ENCODE measurements at regions not wholly inside any gene's neighbourhood (a gene's known extent, or its start where the extent isn't known, plus 50 kb on each side); places are given as distances from the start of the nearest gene placed in this dataset.
"Not testable (repeated sequence)": the region's sequence is repeated elsewhere in the genome, so short reads cannot be mapped to it uniquely, and the experiment has no call there.

- no peak for TF ChIP-seq CTCF (IDR thresholded peaks at IDR 0.05; ENCODE audit: borderline replicate concordance, control extremely low read depth, extremely low read depth, insufficient read depth, missing control alignments)
- in situ Hi-C loops (cut with MboI; ENCODE audit: low sequenced_read_pairs, unreplicated experiment), result no loop called here
- no peak for DNase-seq (ENCODE audit: low spot score)
Observed at GRCh38 chr6:135601857-135602256, 104.3 kb upstream of the AHI1 start.

GRCh38 chr6:135603249-135603648, 105.7 kb upstream of the AHI1 start:
- in situ Hi-C loops (cut with MboI; ENCODE audit: low sequenced_read_pairs, unreplicated experiment), result no loop called here
- TF ChIP-seq CTCF (IDR thresholded peaks at IDR 0.05; ENCODE audit: borderline replicate concordance, control extremely low read depth, extremely low read depth, insufficient read depth, missing control alignments), result no peak
- DNase-seq (ENCODE audit: low spot score), result no peak

- no peak for TF ChIP-seq CTCF (IDR thresholded peaks at IDR 0.05; ENCODE audit: borderline replicate concordance, control extremely low read depth, extremely low read depth, insufficient read depth, missing control alignments)
- DNase-seq (ENCODE audit: low spot score), result no peak
- in situ Hi-C loops (cut with MboI; ENCODE audit: low sequenced_read_pairs, unreplicated experiment), result no loop called here
Observed at GRCh38 chr6:135604035-135604860, 106.7 kb upstream of the AHI1 start.

GRCh38 chr6:135605278-135605790, 107.8 kb upstream of the AHI1 start:
- TF ChIP-seq CTCF (IDR thresholded peaks at IDR 0.05; ENCODE audit: borderline replicate concordance, control extremely low read depth, extremely low read depth, insufficient read depth, missing control alignments), result no peak
- in situ Hi-C loops (cut with MboI; ENCODE audit: low sequenced_read_pairs, unreplicated experiment), result no loop called here
- DNase-seq (ENCODE audit: low spot score), result no peak

GRCh38 chr6:135606392-135606791, 108.9 kb upstream of the AHI1 start:
- TF ChIP-seq CTCF (IDR thresholded peaks at IDR 0.05; ENCODE audit: borderline replicate concordance, control extremely low read depth, extremely low read depth, insufficient read depth, missing control alignments), result no peak
- no peak for DNase-seq (ENCODE audit: low spot score)
- in situ Hi-C loops (cut with MboI; ENCODE audit: low sequenced_read_pairs, unreplicated experiment), result no loop called here

- DNase-seq (ENCODE audit: low spot score), result no peak
- no peak for TF ChIP-seq CTCF (IDR thresholded peaks at IDR 0.05; ENCODE audit: borderline replicate concordance, control extremely low read depth, extremely low read depth, insufficient read depth, missing control alignments)
- in situ Hi-C loops (cut with MboI; ENCODE audit: low sequenced_read_pairs, unreplicated experiment), result no loop called here
Observed at GRCh38 chr6:135608031-135608430, 110.5 kb upstream of the AHI1 start.

GRCh38 chr6:135610192-135610591, 112.7 kb upstream of the AHI1 start:
- in situ Hi-C loops (cut with MboI; ENCODE audit: low sequenced_read_pairs, unreplicated experiment), result not testable (repeated sequence)

More at GRCh38 chr6:135610192-135610591, 112.7 kb upstream of the AHI1 start:
- DNase-seq (ENCODE audit: low spot score), result not testable (repeated sequence)

Data from GM13976 (cell line).